Bronchial epithelial cell (primary cell): ENCODE measurements at regions not wholly inside any gene's neighbourhood (a gene's known extent, or its start where the extent isn't known, plus 50 kb on each side); places are given as distances from the start of the nearest gene placed in this dataset.

Experiments
- DNase-seq: peaks from one replicate; pipeline ENCODE4 v3.0.0-alpha.2; 2010; ENCODE audit warnings: low read depth
- FAIRE-seq: peaks from 2 replicates; lab custom pipeline; 2011; peaks lifted over from hg19 to GRCh38; lab: Jason Lieb, UNC
- H3K27me3 ChIP-seq: 2 replicates; pipeline ENCODE4 v1.5.1; 2011; ENCODE audit warnings: low read length; ENCODE audit not compliant: control insufficient read depth, insufficient read depth
- H3K36me3 ChIP-seq: 2 replicates; pipeline ENCODE4 v1.5.1; 2011; ENCODE audit warnings: low read length; ENCODE audit not compliant: control insufficient read depth, insufficient read depth
- H3K4me3 ChIP-seq: 2 replicates; pipeline ENCODE4 v1.5.1; 2011; ENCODE audit warnings: mild to moderate bottlenecking, low read depth, low read length, control low read depth
- CTCF ChIP-seq: IDR thresholded peaks from 2 replicates; pipeline ENCODE4 v1.5.1; 2011; ENCODE audit warnings: mild to moderate bottlenecking, moderate library complexity, low read length, control low read depth, inconsistent platforms; ENCODE audit not compliant: insufficient read depth, severe bottlenecking

GRCh38 chr16:5508371-5508770 lies 410.8 kb upstream of the EEF2KMT start:
- no peaks in the 10 kb centered on the region for H3K36me3 ChIP-seq
- DNase-seq: no peak
- no peaks in the 10 kb centered on the region for H3K27me3 ChIP-seq
- no peak for FAIRE-seq
- H3K4me3 ChIP-seq: no peak overlapping the region
- TF ChIP-seq CTCF: no peak

- FAIRE-seq (no peak), DNase-seq (no peak)
- Histone ChIP-seq H3K27me3 (no peaks in the 10 kb centered on the region), H3K36me3 (no peaks in the 10 kb centered on the region), H3K4me3 (no peak overlapping the region)
- no peak for TF ChIP-seq CTCF
Measured at GRCh38 chr16:5506021-5506420, 408.4 kb upstream of the EEF2KMT start.

GRCh38 chr16:5505091-5505887 lies 407.7 kb upstream of the EEF2KMT start:
- DNase-seq (no peak), FAIRE-seq (no peak)
- Histone ChIP-seq H3K4me3 (no peak overlapping the region), H3K27me3 (no peaks in the 10 kb centered on the region), H3K36me3 (no peaks in the 10 kb centered on the region)
- no peak for TF ChIP-seq CTCF

GRCh38 chr16:5504064-5504781 lies 406.6 kb upstream of the EEF2KMT start:
- H3K36me3 ChIP-seq: no peaks in the 10 kb centered on the region
- H3K4me3 ChIP-seq: no peak overlapping the region
- no peaks in the 10 kb centered on the region for H3K27me3 ChIP-seq
- DNase-seq (no peak), FAIRE-seq (no peak)
- no peak for TF ChIP-seq CTCF

- no peak for TF ChIP-seq CTCF
- Histone ChIP-seq H3K4me3 (no peak overlapping the region), H3K36me3 (no peaks in the 10 kb centered on the region), H3K27me3 (no peaks in the 10 kb centered on the region)
- DNase-seq: no peak
- no peak for FAIRE-seq
Measured at GRCh38 chr16:5502944-5503343, 405.3 kb upstream of the EEF2KMT start.
